ENCODE measurements at regions not wholly inside any gene's neighbourhood (a gene's known extent, or its start where the extent isn't known, plus 50 kb on each side); places are given as distances from the start of the nearest gene placed in this dataset.

- TF ChIP-seq POLR2AphosphoS5 (IDR thresholded peaks at IDR 0.05; ENCODE audit: low read depth, low read length), result no peak
- no peak for TF ChIP-seq SIN3A (IDR thresholded peaks at IDR 0.05; ENCODE audit: borderline replicate concordance, insufficient read depth, low read length)
- no peak for TF ChIP-seq FOXP2 (optimal IDR thresholded peaks at IDR 0.05; ENCODE audit: borderline replicate concordance, extremely low read depth, extremely low read length, insufficient read depth)
- TF ChIP-seq TAF1 (IDR thresholded peaks at IDR 0.05; ENCODE audit: borderline replicate concordance, insufficient read depth, low read length), result no peak
- no peak for TF ChIP-seq REST (IDR thresholded peaks at IDR 0.05; ENCODE audit: insufficient read depth in 1 of 2, low read depth in 2 of 2, low read length in 2 of 2)
Observed at GRCh38 chr11:8788616-8789015, 106.0 kb downstream of the RPL27A start.

DNA sequence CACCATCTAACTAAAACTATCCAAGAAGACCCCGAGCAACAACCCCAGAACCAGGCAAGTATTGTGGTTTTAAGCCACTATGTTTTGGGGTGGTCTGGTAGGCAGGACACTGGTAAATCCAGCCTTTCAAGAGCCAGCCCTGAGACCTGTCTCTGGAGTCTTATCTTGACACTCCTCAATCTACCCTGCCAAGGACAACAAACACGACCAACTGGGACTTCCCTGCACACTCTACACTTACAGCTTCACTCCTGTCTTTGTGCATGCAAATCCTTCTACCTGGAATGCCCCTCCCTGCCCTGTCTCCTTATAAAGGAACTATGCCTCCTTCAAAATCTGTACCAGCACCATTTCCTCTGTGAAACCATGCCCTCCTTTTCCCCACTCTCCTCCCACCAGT, 107.3 kb downstream of the RPL27A start:
- TF ChIP-seq POLR2AphosphoS5 (IDR thresholded peaks at IDR 0.05; ENCODE audit: low read depth, low read length) (no peak), SIN3A (IDR thresholded peaks at IDR 0.05; ENCODE audit: borderline replicate concordance, insufficient read depth, low read length) (no peak), FOXP2 (optimal IDR thresholded peaks at IDR 0.05; ENCODE audit: borderline replicate concordance, extremely low read depth, extremely low read length, insufficient read depth) (no peak), REST (IDR thresholded peaks at IDR 0.05; ENCODE audit: insufficient read depth in 1 of 2, low read depth in 2 of 2, low read length in 2 of 2) (no peak)

GRCh38 chr11:8790968-8791367, 108.4 kb downstream of the RPL27A start:
- no peak for TF ChIP-seq FOXP2 (optimal IDR thresholded peaks at IDR 0.05; ENCODE audit: borderline replicate concordance, extremely low read depth, extremely low read length, insufficient read depth)

- TF ChIP-seq SIN3A (IDR thresholded peaks at IDR 0.05; ENCODE audit: borderline replicate concordance, insufficient read depth, low read length), result no peak
- no peak for TF ChIP-seq POLR2AphosphoS5 (IDR thresholded peaks at IDR 0.05; ENCODE audit: low read depth, low read length)
- no peak for TF ChIP-seq FOXP2 (optimal IDR thresholded peaks at IDR 0.05; ENCODE audit: borderline replicate concordance, extremely low read depth, extremely low read length, insufficient read depth)
- no peak for TF ChIP-seq TAF1 (IDR thresholded peaks at IDR 0.05; ENCODE audit: borderline replicate concordance, insufficient read depth, low read length)
- no peak for TF ChIP-seq REST (IDR thresholded peaks at IDR 0.05; ENCODE audit: insufficient read depth in 1 of 2, low read depth in 2 of 2, low read length in 2 of 2)
Observed at GRCh38 chr11:8792710-8793109, 110.1 kb downstream of the RPL27A start.

DNA sequence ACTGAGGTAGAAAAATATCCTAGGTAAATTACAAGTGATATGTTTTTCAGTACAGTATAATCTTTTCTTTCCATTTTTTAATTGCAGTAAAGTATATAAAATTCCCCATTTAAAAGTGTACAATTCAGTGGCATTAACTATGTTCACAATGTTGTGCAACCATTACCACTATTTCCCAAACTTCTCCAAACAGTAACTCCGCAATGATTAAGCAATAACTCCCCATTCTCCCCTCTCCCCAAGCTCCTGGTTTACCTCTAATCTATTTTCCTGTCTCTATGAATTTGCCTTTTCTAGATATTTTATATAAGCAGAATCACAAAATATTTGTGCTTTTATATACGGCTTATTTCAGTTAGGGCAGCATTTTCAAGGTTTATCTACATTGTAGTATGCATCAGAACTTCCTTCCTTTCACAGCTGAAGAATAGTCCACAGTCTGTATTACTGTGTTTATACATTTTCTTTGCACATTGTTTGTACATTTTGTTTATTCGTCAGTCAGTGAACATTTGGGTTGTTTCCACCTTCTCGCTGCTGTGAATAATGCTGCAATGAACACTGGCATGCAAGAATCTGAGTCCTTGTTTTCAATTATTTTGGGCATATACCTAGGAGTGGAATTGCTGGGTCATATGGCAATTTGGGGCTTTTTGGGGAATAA, 110.7 kb downstream of the RPL27A start:
- TF ChIP-seq TAF1 (IDR thresholded peaks at IDR 0.05; ENCODE audit: borderline replicate concordance, insufficient read depth, low read length), result no peak
- TF ChIP-seq POLR2AphosphoS5 (IDR thresholded peaks at IDR 0.05; ENCODE audit: low read depth, low read length), result no peak
- no peak for TF ChIP-seq REST (IDR thresholded peaks at IDR 0.05; ENCODE audit: insufficient read depth in 1 of 2, low read depth in 2 of 2, low read length in 2 of 2)
- TF ChIP-seq SIN3A (IDR thresholded peaks at IDR 0.05; ENCODE audit: borderline replicate concordance, insufficient read depth, low read length), result no peak
- TF ChIP-seq FOXP2 (optimal IDR thresholded peaks at IDR 0.05; ENCODE audit: borderline replicate concordance, extremely low read depth, extremely low read length, insufficient read depth), result no peak
